ENCODE measurements at regions not wholly inside any gene's neighbourhood (a gene's known extent, or its start where the extent isn't known, plus 50 kb on each side); places are given as distances from the start of the nearest gene placed in this dataset.

- WGBS, 4 donors = 28 to 50% (median 40%) methylated on average over 3 of the region's 3 CpGs
- intact Hi-C loops (cut with DNase I) = no loop called here
- ATAC-seq (no peak), DNase-seq (no peak)
- no peaks in the 10 kb centered on the region for H3K4me1 ChIP-seq
- H3K27ac ChIP-seq = no peak overlapping the region
- H3K4me3 ChIP-seq = no peak overlapping the region
- H3K27me3 ChIP-seq = no peaks in the 10 kb centered on the region
- H3K36me3 ChIP-seq = no peaks in the 10 kb centered on the region
- peaks cover 0 to 2% (median 0%) of the 10 kb centered on the region in 12 donors for H3K9me3 ChIP-seq
- TF ChIP-seq CTCF (IDR thresholded peaks at IDR 0.05) = no peak
Observed at GRCh38 chr11:23455321-23455891, 595.1 kb upstream of the CCDC179 start.

- WGBS, 4 donors = 82 to 89% (median 86%) methylated on average over 2 of the region's 2 CpGs
Observed at GRCh38 chr11:23457641-23458040, 597.4 kb upstream of the CCDC179 start.

GRCh38 chr11:23471878-23472277 lies 611.6 kb upstream of the CCDC179 start:
- WGBS, 4 donors = 84 to 89% (median 85%) methylated on average over 2 of the region's 2 CpGs
- intact Hi-C loops (cut with DNase I) = loop anchor here in 1 of 10 donors (10.0 kb wide), 1 partner anchor 57 kb away; no protein-coding TSS in a partner anchor
- no peaks in the 10 kb centered on the region for H3K4me1 ChIP-seq

More at GRCh38 chr11:23457641-23458040, 597.4 kb upstream of the CCDC179 start:
- no peak overlapping the region for H3K4me3 ChIP-seq
- H3K4me1 ChIP-seq = no peaks in the 10 kb centered on the region
- H3K27ac ChIP-seq = no peak overlapping the region
- no peaks in the 10 kb centered on the region for H3K36me3 ChIP-seq
- TF ChIP-seq CTCF (IDR thresholded peaks at IDR 0.05) (no peak), POLR2A (IDR thresholded peaks at IDR 0.05) (no peak)
- intact Hi-C loops (cut with DNase I) = no loop called here
- DNase-seq (no peak), ATAC-seq (no peak)
- H3K9me3 ChIP-seq = no peaks in the 10 kb centered on the region
- no peaks in the 10 kb centered on the region for H3K27me3 ChIP-seq

GRCh38 chr11:23473782-23474181 lies 613.5 kb upstream of the CCDC179 start:
- no peak for TF ChIP-seq CTCF (IDR thresholded peaks at IDR 0.05)
- TF ChIP-seq POLR2A (IDR thresholded peaks at IDR 0.05) = no peak

More at GRCh38 chr11:23471878-23472277, 611.6 kb upstream of the CCDC179 start:
- Histone ChIP-seq H3K36me3 (no peaks in the 10 kb centered on the region), H3K4me3 (no peak overlapping the region), H3K9me3 (no peaks in the 10 kb centered on the region), H3K27ac (no peak overlapping the region), H3K27me3 (no peaks in the 10 kb centered on the region)
- TF ChIP-seq CTCF (IDR thresholded peaks at IDR 0.05) = no peak
- DNase-seq (no peak), ATAC-seq (no peak)

More at GRCh38 chr11:23473782-23474181, 613.5 kb upstream of the CCDC179 start:
- intact Hi-C loops (cut with DNase I) = loop anchor here in 1 of 10 donors (10.0 kb wide), 1 partner anchor 59 kb away; no protein-coding TSS in a partner anchor
- ATAC-seq (no peak), DNase-seq (no peak)
- Histone ChIP-seq H3K36me3 (no peaks in the 10 kb centered on the region), H3K9me3 (no peaks in the 10 kb centered on the region), H3K4me1 (no peaks in the 10 kb centered on the region), H3K27me3 (no peaks in the 10 kb centered on the region), H3K4me3 (no peak overlapping the region), H3K27ac (no peak overlapping the region)
